Peyer's patch (tissue), 4 donors: ENCODE measurements at regions not wholly inside any gene's neighbourhood (a gene's known extent, or its start where the extent isn't known, plus 50 kb on each side); places are given as distances from the start of the nearest gene placed in this dataset.

Experiments used
- POLR2A ChIP-seq, 2 donors: fragments of 450-650 bp; IDR thresholded peaks; one replicate each; pipeline ENCODE4 v1.5.1; 2017; ENCODE audit warnings: antibody characterized with exemption in 2 of 2, mild to moderate bottlenecking in 2 of 2, moderate library complexity in 2 of 2
- TF ChIP-seq, protein P1 (sequence below), 6 experiments: fragments of 450-650 bp in 4 of 6; fragments of 200-600 bp in 2 of 6; sonication (generic) in 1 of 6; IDR thresholded peaks; one replicate each; pipeline ENCODE4 v1.5.1; 2017 to 2019; ENCODE audit warnings: antibody characterized with exemption in 6 of 6, mild to moderate bottlenecking in 3 of 6, moderate library complexity in 1 of 6

GRCh38 chr5:8628521-8628920, 759.6 kb downstream of the MTRR start:
- TF ChIP-seq, protein P1, sequence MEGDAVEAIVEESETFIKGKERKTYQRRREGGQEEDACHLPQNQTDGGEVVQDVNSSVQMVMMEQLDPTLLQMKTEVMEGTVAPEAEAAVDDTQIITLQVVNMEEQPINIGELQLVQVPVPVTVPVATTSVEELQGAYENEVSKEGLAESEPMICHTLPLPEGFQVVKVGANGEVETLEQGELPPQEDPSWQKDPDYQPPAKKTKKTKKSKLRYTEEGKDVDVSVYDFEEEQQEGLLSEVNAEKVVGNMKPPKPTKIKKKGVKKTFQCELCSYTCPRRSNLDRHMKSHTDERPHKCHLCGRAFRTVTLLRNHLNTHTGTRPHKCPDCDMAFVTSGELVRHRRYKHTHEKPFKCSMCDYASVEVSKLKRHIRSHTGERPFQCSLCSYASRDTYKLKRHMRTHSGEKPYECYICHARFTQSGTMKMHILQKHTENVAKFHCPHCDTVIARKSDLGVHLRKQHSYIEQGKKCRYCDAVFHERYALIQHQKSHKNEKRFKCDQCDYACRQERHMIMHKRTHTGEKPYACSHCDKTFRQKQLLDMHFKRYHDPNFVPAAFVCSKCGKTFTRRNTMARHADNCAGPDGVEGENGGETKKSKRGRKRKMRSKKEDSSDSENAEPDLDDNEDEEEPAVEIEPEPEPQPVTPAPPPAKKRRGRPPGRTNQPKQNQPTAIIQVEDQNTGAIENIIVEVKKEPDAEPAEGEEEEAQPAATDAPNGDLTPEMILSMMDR (IDR thresholded peaks at IDR 0.05), result no peak
- no peak for TF ChIP-seq POLR2A (IDR thresholded peaks at IDR 0.05)
